SKM-1 (cell line): ENCODE measurements at regions not wholly inside any gene's neighbourhood (a gene's known extent, or its start where the extent isn't known, plus 50 kb on each side); places are given as distances from the start of the nearest gene placed in this dataset.
"Not testable (repeated sequence)": the region's sequence is repeated elsewhere in the genome, so short reads cannot be mapped to it uniquely, and the experiment has no call there.

Experiments
- DNase-seq: peaks from one replicate; lab custom pipeline; 2025; ENCODE audit not compliant: unreplicated experiment; lab: John Stamatoyannopoulos, UW

DNA sequence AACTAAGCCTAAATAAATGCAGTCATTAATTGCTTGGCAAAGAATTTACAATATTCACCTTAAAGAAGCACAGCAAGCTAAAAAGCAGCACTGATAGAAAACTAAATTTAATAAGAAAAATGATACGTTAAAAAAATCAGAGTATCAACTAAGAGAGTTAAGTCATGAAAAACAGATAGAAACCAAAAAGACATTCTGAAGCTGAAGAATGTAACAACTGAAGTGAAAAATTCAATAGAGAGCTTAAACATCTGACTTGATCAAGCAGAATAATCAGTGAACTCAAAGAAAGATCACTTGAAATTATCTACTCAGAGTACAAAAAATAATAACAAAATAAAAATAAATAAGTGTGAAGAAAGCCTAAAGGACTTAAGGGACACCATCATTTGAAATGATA is 588.0 kb upstream of the HS3ST1 start:
- DNase-seq = no peak

DNA sequence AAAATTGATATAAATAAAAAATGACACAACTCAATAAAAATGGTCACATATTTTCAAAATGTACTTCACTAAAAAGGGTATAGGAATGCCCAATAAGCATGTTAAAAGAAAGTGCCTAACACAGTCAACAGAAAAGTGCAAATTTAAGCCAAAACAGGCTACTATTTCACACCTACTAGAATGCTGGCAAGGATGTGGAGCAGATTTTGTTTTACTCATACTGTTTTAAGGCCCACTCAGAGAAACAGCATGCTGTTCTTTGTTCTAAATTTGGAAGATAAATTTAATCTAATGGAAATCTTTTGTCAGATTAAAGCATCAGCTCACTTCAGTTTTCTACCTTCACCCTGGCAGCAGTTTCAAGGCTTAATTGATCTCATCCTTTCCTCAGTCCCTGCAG is 576.8 kb upstream of the HS3ST1 start:
- DNase-seq = no peak

GRCh38 chr4:11996581-11996980 is 567.9 kb upstream of the HS3ST1 start:
- not testable (repeated sequence) for DNase-seq

- DNase-seq = no peak
These were observed 548.1 kb upstream of the HS3ST1 start for GRCh38 chr4:11976726-11977263.

DNA sequence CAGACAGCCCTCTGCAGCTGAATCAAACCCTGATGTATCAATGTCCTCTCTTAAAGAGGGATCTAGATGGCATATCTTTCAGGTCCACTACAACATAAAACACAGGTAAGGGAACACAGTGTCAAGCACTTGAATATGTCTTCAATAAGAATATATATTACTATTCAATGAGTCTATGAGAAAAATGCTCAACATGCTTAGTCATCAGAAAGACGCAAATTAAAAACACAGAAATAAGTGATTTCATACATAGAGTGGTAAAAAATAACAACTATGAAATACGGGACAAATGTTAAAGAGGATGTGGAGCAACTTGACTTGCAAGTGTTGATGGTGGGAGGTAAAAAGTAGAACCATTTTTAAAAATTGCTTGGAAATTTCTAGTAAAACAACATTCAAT is 544.6 kb upstream of the HS3ST1 start:
- DNase-seq = no peak

GRCh38 chr4:11970754-11971153 is 542.1 kb upstream of the HS3ST1 start:
- no peak for DNase-seq

GRCh38 chr4:11966782-11967181 is 538.1 kb upstream of the HS3ST1 start:
- DNase-seq = no peak

DNA sequence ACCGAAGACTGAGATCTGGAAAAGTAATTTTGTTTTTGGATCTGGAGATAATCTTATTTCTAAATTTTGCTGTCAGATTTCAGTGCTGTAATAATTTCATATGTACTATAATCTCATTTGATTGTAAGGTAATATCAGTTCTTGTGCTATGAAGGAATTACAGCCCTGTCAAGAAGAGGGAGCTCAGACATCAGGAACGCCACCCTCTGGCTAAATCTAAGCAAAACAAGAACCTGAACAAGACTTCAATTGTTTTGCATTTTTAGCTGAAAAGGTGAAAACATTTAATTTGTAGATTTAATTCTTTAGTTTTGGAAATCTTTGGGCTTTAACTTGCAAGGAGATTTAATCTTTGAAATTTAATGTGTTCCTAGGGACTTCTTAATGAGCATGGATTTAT is 525.4 kb upstream of the HS3ST1 start:
- DNase-seq = no peak

GRCh38 chr4:11949355-11949754 is 520.7 kb upstream of the HS3ST1 start:
- DNase-seq = no peak

- DNase-seq = not testable (repeated sequence)
These were observed 518.9 kb upstream of the HS3ST1 start for GRCh38 chr4:11947629-11948028.

DNA sequence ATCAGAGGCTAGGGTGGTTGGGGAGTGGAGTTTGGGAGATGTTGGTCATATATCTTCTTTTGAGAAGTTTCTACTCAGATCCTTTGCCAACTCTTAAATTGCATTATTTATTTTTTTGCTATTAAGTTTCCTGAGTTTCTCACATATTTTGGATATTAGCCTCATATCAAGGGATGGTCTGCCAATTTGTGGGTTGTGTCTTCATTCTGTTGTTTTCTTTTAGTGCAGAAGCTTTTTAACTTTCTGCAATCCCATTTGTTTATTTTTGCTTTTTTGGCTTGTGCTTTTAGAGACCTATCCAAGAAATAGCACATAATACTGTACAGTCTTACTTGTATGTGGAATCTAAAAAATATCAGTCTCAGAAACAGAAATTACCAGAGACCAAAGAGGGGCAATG is 509.2 kb upstream of the HS3ST1 start:
- DNase-seq = no peak

- no peak for DNase-seq
These were observed 502.6 kb upstream of the HS3ST1 start for GRCh38 chr4:11931266-11931820.

GRCh38 chr4:11929080-11929479 is 500.4 kb upstream of the HS3ST1 start:
- no peak for DNase-seq

DNA sequence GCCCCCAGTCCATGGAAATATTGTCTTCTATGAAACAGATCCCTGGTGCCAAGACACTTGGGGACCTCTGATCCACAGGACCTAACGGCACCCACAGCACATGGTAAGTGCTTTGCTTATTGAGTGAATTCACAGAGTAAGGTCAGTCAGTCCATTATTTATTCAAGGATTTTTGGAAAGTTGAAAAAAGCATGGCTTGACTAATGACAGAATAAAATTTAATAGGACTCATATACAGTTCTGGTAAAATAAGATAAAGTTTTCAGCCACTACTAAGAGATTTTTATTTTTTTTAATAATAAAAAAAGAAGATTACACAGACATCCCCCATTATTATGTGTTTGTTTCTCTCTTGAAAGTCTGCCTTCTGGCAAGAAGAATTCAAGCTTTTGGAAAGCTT is 490.6 kb upstream of the HS3ST1 start:
- no peak for DNase-seq

- no peak for DNase-seq
These were observed 485.7 kb upstream of the HS3ST1 start for GRCh38 chr4:11914406-11914805.

DNA sequence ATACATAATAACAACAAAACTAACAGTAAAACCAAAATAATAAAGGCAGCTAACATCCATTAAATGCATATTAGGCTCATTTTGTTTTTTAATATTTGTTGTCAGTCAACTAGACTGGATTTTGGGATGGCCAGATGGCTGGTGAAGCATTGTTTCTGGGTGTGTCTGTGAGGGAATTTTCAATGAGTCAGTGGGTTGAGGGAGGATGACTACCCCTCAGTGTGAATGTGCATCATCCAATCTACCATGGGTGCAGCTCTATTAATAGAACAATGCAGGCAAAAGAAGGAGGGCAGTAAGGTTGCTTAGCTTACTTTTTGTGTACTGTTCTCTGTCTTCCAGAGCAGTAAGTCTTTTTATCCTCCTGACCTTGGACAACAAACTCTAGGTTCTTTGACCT is 484.2 kb upstream of the HS3ST1 start:
- no peak for DNase-seq

DNA sequence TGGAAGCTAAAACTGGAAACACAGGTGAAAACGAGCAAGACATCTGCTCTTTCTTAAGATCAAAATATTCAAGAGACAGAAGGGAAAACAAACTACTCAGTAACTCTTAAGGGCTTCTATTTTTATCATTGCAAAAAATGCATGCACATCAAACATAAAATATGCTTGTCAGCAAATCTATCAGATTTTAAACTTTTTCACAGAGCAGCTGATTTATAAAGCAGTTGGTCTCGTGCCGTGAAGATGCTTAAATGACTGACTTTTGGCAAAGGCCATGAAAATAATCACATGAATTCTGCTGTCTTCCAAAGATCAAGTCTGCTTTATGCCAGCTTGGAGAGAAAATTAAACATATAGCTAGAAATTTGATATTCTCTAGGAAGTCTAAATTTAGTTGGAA is 482.1 kb upstream of the HS3ST1 start:
- no peak for DNase-seq

- DNase-seq = no peak
These were observed 480.0 kb upstream of the HS3ST1 start for GRCh38 chr4:11908712-11909111.

DNA sequence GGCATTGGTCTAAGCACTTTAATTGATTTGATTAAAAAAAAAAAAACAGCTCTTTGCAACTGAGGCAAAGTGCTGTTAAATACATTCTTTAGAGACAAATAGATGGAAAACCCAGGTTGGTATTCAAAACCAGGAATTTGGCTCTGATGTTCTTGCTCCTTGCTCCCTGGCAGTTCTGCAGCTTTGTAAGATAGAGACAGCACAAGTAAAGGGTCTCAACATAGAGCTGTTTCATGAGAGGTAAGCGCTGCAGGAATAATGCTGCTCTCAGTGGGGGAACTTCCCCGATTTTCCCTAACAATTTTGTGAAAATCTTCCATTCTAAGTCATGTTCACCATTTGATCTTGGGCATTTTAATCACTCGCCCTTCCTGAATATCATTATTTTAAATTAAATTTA is 479.5 kb upstream of the HS3ST1 start:
- DNase-seq = no peak

DNA sequence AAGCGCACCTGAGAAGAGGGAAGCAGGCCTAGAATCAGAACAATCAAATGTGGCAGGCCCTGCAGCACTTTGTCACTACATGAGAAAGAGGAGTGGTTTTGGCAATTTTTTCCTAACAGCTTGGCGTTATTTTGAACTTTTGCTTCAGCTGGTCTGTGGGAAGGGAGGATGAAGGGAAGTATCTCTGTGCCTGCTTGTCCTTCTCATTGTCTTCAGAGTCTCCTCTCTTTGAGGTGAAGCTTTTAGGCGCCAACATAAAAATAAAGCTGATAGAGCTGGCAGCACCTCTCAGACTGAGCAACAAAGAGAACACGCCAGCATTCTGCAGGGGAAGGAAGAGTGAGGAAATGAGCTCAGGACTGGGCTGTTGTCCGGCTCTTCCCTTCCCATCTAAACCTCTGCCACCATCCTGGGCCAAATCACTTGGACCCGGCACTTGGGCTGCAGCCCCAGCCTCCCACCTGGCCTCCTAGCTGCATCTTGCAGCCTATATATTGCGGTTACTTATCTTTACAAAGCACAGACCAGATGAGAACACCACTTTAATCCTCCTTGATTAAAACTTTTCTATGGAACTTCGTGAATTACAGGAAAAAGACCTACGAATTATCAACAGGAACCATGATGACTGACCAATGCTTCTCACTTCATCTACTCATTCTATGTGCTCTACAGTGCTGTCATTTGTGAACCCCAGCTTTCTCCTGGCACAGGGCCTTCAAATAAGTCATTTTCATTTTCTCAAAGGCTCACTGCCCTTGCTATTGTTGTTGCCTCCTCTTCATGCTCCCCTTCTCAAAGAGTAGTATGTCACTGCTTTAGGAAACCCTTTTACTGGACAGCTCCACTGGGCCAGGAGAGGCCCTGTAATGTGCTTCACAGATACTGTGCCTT is 476.4 kb upstream of the HS3ST1 start:
- no peak for DNase-seq

GRCh38 chr4:11904117-11904535 is 475.4 kb upstream of the HS3ST1 start:
- DNase-seq = no peak

- no peak for DNase-seq
These were observed 472.4 kb upstream of the HS3ST1 start for GRCh38 chr4:11901089-11901488.
